Vagina (tissue), 2 donors: ENCODE measurements at regions not wholly inside any gene's neighbourhood (a gene's known extent, or its start where the extent isn't known, plus 50 kb on each side); places are given as distances from the start of the nearest gene placed in this dataset.

Experiments used
- DNase-seq, 2 donors: peaks; one replicate each; pipeline ENCODE4 v3.0.0-alpha.2; 2017; ENCODE audit errors: extremely low spot score in 2 of 2
- H3K27ac ChIP-seq: fragments of 200-600 bp; sonication (generic); one replicate; pipeline ENCODE4 v1.5.1; 2019
- H3K27me3 ChIP-seq: fragments of 200-600 bp; sonication (generic); one replicate; pipeline ENCODE4 v1.5.1; 2019
- H3K36me3 ChIP-seq, 2 donors: fragments of 200-600 bp; sonication (generic); one replicate each; pipeline ENCODE4 v1.5.1; 2017 to 2019
- H3K4me1 ChIP-seq: fragments of 200-600 bp; sonication (generic); one replicate; pipeline ENCODE4 v1.5.1; 2019
- H3K4me3 ChIP-seq, 2 donors: fragments of 200-600 bp; sonication (generic); 1 replicate in 1 of 2; 2 replicates in 1 of 2; pipeline ENCODE4 v1.5.1; 2016 to 2019
- H3K9me3 ChIP-seq: fragments of 200-600 bp; sonication (generic); one replicate; pipeline ENCODE4 v1.5.1; 2019
- CTCF ChIP-seq, 3 experiments: fragments of 450-650 bp in 2 of 3; fragments of 200-600 bp in 1 of 3; sonication (generic) in 1 of 3; IDR thresholded peaks; one replicate each; pipeline ENCODE4 v1.5.1; 2017 to 2019; ENCODE audit warnings: antibody characterized with exemption in 3 of 3, mild to moderate bottlenecking in 2 of 3, moderate library complexity in 2 of 3
- POLR2A ChIP-seq, 2 donors: fragments of 450-650 bp; IDR thresholded peaks; one replicate each; pipeline ENCODE4 v1.6.1; 2017; ENCODE audit warnings: antibody characterized with exemption in 2 of 2, mild to moderate bottlenecking in 2 of 2, moderate library complexity in 2 of 2
- POLR2AphosphoS5 ChIP-seq, 2 donors: sonication (generic); formaldehyde crosslinking; IDR thresholded peaks; one replicate each; pipeline ENCODE4 v1.9.0; 2017; ENCODE audit warnings: antibody characterized with exemption in 2 of 2, mild to moderate bottlenecking in 2 of 2, low read depth in 1 of 2; ENCODE audit not compliant: insufficient read depth in 1 of 2
- intact Hi-C: fragments of 100-400 bp; cut with DNase I; formaldehyde crosslinking; loops from one replicate; pipeline ENCODE4 v1.15.1; 2023

GRCh38 chr12:124411953-124412645, 117.2 kb downstream of the RFLNA start:
- no peak overlapping the region for H3K4me3 ChIP-seq
- peaks cover 0 to 4% of the 10 kb centered on the region in 2 donors for H3K36me3 ChIP-seq
- DNase-seq = no peak
- peak overlapping the region; percentile 84 for H3K27ac ChIP-seq
- H3K9me3 ChIP-seq = no peaks in the 10 kb centered on the region
- peaks cover 55% of the 10 kb centered on the region for H3K4me1 ChIP-seq
- TF ChIP-seq CTCF (IDR thresholded peaks at IDR 0.05) (no peak), POLR2A (IDR thresholded peaks at IDR 0.05) (no peak), POLR2AphosphoS5 (IDR thresholded peaks at IDR 0.05; ENCODE audit: insufficient read depth in 1 of 2, low read depth in 1 of 2) (no peak)
- intact Hi-C loops = no loop called here
- no peaks in the 10 kb centered on the region for H3K27me3 ChIP-seq

GRCh38 chr12:124411281-124411878, 116.5 kb downstream of the RFLNA start:
- Histone ChIP-seq H3K4me1 (peaks cover 53% of the 10 kb centered on the region), H3K27ac (peak overlapping the region; percentile 84), H3K9me3 (no peaks in the 10 kb centered on the region), H3K36me3 (peaks cover 0 to 4% of the 10 kb centered on the region in 2 donors), H3K27me3 (no peaks in the 10 kb centered on the region), H3K4me3 (no peak overlapping the region)
- peak in 1 of 2 donors; percentile 95 for DNase-seq
- intact Hi-C loops = no loop called here
- TF ChIP-seq POLR2AphosphoS5 (IDR thresholded peaks at IDR 0.05; ENCODE audit: insufficient read depth in 1 of 2, low read depth in 1 of 2) (peak; percentile 77 to 92), CTCF (IDR thresholded peaks at IDR 0.05) (no peak), POLR2A (IDR thresholded peaks at IDR 0.05) (no peak)

GRCh38 chr12:124410354-124411175, 115.7 kb downstream of the RFLNA start:
- DNase-seq = no peak
- H3K36me3 ChIP-seq = peaks cover 0 to 4% of the 10 kb centered on the region in 2 donors
- no peak overlapping the region for H3K4me3 ChIP-seq
- intact Hi-C loops = no loop called here
- peak overlapping the region; percentile 84 for H3K27ac ChIP-seq
- no peaks in the 10 kb centered on the region for H3K9me3 ChIP-seq
- TF ChIP-seq CTCF (IDR thresholded peaks at IDR 0.05) = no peak
- no peak for TF ChIP-seq POLR2A (IDR thresholded peaks at IDR 0.05)
- TF ChIP-seq POLR2AphosphoS5 (IDR thresholded peaks at IDR 0.05; ENCODE audit: insufficient read depth in 1 of 2, low read depth in 1 of 2) = no peak
- H3K27me3 ChIP-seq = no peaks in the 10 kb centered on the region
- peaks cover 56% of the 10 kb centered on the region for H3K4me1 ChIP-seq

GRCh38 chr12:124408822-124409517, 114.1 kb downstream of the RFLNA start:
- no peaks in the 10 kb centered on the region for H3K9me3 ChIP-seq
- no peak for DNase-seq
- TF ChIP-seq POLR2AphosphoS5 (IDR thresholded peaks at IDR 0.05; ENCODE audit: insufficient read depth in 1 of 2, low read depth in 1 of 2) = no peak
- no peak for TF ChIP-seq CTCF (IDR thresholded peaks at IDR 0.05)
- no peak for TF ChIP-seq POLR2A (IDR thresholded peaks at IDR 0.05)
- peak overlapping the region; percentile 84 for H3K27ac ChIP-seq
- no peak overlapping the region for H3K4me3 ChIP-seq
- intact Hi-C loops = no loop called here
- peaks cover 0 to 4% of the 10 kb centered on the region in 2 donors for H3K36me3 ChIP-seq
- no peaks in the 10 kb centered on the region for H3K27me3 ChIP-seq
- peaks cover 67% of the 10 kb centered on the region for H3K4me1 ChIP-seq
